HG03135 (cell line): ENCODE measurements at regions not wholly inside any gene's neighbourhood (a gene's known extent, or its start where the extent isn't known, plus 50 kb on each side); places are given as distances from the start of the nearest gene placed in this dataset.
"Not testable (repeated sequence)": the region's sequence is repeated elsewhere in the genome, so short reads cannot be mapped to it uniquely, and the experiment has no call there.

Source experiments
- ATAC-seq: cut with Tn5 transposase; IDR thresholded peaks from one replicate; pipeline ENCODE4 v1.9.1; 2021; ENCODE audit warnings: mild to moderate bottlenecking, moderate library complexity; ENCODE audit not compliant: unreplicated experiment

DNA sequence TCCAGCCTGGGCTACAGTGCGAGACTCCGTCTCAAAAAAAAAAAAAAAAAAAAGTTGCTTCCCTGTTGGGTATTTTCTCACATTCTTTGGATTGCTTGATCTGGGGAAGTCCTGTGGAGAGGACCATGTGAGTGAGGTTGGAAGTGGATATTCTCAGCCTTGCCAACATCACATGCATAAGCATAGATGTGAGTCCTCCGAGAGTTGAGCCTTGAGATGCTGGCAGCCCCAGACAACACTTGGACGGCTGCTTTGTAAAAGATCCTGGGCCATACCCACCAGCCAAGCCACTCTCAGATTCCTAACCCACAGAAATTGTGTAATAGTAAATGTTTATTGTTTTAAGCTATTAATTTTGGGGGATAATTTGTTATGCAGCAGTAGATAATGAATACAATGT lies 1570.0 kb upstream of the GOT2 start:
- no peak for ATAC-seq

DNA sequence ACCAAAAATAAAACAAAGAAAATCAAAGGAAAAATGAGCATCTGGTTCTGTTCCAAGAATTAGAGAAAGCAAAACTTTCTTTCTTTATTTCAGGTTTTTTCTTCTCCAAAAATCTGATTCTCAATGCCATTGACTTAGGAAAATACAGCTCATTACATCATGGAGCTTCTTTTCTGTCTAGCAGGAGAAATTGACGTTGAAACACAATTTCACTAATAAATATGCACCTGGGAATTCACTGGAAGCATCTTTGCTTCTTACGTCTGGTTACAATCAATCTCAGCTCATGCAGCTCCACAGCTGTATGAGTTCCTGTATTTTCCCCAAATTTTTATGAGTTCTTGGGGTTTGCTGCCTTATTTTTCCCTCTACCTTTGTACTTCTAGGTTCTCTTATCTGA lies 1568.6 kb upstream of the GOT2 start:
- ATAC-seq = no peak

DNA sequence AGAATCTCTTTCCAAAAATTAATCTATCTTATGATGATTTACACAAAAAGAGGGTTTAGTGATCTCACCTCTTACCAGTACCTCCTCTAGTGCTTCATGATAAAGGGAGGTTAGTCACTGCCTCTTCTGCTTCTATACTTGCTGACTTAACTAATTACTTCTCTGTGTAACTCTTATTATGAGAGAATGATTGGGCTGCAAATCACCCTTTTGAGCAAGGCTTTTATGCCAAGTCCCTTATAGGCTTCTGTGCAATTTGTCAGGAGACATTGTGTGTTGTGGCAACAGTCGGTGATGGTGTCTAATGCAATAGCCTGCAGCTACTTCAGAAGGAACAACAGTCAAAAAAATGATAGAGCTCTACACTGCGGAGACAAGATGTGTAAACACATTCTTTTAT lies 1568.1 kb upstream of the GOT2 start:
- ATAC-seq = no peak

- no peak for ATAC-seq
Measured at GRCh38 chr16:60299241-60299776, 1565.2 kb upstream of the GOT2 start.

DNA sequence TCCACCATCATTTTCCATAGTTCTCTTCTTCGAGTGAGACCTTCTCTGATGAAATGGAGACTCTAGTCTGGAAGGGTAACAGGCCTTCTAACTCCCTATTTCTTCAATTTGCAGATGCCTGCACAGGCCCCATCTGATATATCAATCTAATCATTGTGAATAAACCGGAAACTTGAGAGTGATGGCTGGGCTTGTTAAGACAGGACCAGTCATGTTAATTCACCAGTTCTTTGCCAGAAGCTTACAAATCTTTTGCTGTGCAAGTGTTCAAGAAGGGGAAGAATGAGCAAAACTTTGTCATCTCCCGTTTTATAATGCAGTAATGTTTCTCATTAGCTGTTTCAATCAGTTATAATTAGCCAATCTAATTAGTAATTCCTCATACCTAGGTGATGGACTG lies 1561.3 kb upstream of the GOT2 start:
- ATAC-seq = no peak

DNA sequence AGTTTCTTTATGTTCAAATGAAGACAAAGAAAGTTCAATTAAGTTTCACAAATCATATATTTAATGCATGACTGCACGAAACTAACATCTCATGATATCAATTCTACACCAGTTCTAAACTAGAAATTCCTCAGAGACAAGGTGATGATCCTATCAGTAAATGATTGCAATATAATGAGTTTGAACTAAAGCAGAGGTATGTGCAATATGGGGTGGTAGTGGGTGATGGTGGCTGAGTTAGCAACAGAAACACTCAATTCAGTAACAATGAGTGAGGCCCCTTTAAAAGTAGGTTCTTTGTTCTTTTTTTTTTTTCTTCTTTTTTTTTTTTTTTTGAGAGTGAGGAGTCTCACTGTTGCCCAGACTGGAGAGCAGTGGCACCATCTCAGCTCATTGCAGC lies 1551.7 kb upstream of the GOT2 start:
- no peak for ATAC-seq

GRCh38 chr16:60279061-60279665 lies 1545.0 kb upstream of the GOT2 start:
- ATAC-seq = no peak

- ATAC-seq = no peak
Measured at GRCh38 chr16:60274431-60275019, 1540.4 kb upstream of the GOT2 start.

GRCh38 chr16:60271781-60272180 lies 1537.7 kb upstream of the GOT2 start:
- no peak for ATAC-seq

DNA sequence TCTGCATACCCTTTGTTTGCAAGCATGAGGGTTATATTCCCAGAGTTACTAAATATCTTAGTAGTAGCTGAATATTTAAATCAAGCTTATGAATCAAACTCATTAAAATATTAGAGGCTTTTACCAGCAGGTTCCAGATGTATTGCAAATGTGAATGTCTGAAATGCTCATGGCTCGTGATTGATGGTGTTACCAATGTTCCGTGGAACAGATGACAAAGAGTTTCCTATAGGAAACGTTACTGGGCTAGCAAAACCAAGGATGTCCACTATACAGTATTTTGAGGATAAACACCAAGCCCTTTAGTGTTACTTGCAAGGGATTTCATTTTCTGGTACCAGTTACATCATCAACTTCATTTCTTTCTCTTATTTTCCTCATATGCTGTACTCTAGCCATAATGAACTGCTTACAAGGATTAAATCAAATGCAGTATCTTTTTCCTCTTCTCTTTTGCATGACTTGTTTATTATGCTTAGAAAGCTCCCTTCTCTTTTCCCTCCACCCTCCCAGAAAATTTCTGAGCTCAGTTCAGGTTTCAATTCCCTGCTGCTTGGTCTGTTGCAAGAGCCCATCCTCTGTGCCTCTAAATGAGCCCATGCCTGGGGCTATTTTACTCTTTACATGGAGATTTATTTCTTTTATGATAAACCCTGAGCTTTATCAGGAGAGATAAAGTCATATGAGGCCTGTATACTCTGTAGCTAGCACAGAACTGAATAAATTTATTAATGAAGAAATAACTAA lies 1537.1 kb upstream of the GOT2 start:
- ATAC-seq = no peak

GRCh38 chr16:60261425-60261824 lies 1527.3 kb upstream of the GOT2 start:
- ATAC-seq = no peak

DNA sequence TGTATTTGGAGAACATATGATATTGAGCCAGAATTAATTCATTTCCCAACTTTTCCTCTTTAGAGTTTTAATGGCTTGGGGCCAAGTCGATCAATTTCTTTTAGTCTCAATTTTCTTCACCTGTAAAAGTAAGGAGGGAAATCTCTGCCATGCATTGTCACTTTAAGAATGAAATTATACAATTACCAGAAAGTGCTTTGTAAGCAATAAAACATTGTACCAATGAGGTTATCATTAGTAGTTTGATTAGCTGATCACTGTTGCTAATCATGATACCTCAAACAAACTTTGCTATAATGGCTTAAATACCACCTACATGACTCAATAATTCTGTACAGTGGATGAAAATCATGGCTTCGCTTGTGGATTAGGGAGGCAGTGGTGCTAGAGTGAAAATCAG lies 1525.8 kb upstream of the GOT2 start:
- ATAC-seq = no peak

DNA sequence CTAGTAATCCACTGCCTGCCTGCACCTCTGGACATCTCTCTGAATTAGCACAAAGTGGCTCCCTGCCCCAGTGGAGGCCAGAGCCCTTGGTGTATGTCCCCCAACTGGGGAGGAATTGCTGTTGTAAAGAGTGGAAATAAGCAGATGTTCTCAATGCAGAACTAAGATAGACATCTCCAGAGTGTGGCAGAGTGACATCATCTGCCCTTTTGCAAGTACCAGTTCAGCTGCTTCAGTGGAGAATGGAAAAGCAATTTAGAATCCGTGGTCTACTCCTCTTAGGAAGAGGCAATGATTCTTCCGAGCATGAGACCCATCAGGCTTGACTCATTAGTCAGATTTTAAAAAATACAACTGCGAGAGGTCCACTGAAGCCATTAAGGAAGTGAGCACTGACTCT lies 1512.0 kb upstream of the GOT2 start:
- ATAC-seq = no peak

DNA sequence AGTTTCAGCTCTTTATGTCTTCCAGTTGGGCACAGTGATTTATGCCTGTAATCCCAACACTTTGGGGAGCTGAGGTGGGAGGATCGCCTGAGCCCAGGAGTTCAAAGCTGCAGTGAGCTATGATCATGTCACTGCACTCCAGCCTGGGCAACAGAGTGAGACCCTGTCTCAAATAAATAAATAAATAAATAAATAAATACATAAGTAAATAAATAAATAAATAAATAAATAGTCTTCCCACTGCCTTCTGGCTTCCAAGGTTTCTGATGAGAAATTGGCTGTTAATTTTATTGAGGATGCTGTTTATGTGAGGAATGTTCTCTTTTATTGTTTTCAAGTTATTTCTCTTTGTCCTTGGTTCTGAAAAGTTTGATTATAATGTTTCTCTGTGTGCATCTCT lies 1507.6 kb upstream of the GOT2 start:
- no peak for ATAC-seq

GRCh38 chr16:60230666-60231065 lies 1496.5 kb upstream of the GOT2 start:
- ATAC-seq = no peak

- ATAC-seq = no peak
Measured at GRCh38 chr16:60225541-60225940, 1491.4 kb upstream of the GOT2 start.

- no peak for ATAC-seq
Measured at GRCh38 chr16:60217787-60218186, 1483.7 kb upstream of the GOT2 start.

- ATAC-seq = no peak
Measured at GRCh38 chr16:60214311-60214710, 1480.2 kb upstream of the GOT2 start.

DNA sequence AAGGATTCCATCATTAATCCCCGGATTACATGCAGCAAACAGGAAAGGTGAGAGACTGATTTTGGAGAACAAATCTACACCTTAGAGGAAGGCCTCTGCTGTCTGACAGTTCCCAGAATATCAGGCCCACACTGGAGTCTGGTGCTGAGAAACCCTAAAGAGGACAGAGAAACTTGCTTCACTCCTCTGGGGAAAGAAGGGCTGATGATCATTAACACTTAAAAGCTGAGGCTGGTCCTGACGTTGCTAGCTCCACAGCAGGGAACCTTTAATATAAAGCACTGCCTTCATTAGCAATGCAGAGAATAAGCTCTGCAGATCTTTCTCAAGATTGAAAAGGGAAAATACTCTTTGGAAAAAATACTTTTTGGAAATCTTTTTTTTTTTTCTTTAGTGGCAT lies 1472.4 kb upstream of the GOT2 start:
- no peak for ATAC-seq

GRCh38 chr16:60204181-60204580 lies 1470.1 kb upstream of the GOT2 start:
- ATAC-seq = no peak

DNA sequence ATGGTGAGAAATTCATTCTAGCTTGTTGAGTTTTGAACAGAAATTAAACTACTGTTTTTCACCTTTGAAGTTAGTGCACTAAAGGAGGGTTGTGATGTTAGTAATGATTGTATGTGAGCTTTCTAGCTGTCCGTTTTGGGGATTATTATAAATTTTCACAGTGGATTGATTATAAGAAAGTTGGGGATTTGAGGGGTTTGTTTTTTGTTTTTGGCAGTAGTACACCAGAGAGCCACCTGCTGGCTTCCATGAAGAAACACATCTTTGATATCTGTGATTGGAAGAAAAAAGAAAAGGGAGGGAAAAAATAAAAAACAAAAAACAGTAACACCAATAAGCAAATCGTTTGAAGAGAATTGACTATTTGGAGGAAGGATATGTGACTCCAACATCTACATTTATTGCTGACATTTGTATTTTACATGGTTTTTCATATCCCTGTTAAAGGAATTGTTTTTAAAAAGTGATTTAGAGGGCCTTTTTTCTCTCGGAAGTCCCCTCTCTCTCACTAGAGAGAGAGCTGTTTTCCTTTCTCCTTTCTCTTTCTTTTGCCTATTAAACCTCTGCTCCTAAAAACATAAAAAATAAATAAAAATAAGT lies 1469.5 kb upstream of the GOT2 start:
- no peak for ATAC-seq

- ATAC-seq = not testable (repeated sequence)
Measured at GRCh38 chr16:60200729-60201128, 1466.6 kb upstream of the GOT2 start.
